ENCODE measurements at regions not wholly inside any gene's neighbourhood (a gene's known extent, or its start where the extent isn't known, plus 50 kb on each side); places are given as distances from the start of the nearest gene placed in this dataset.

DNA sequence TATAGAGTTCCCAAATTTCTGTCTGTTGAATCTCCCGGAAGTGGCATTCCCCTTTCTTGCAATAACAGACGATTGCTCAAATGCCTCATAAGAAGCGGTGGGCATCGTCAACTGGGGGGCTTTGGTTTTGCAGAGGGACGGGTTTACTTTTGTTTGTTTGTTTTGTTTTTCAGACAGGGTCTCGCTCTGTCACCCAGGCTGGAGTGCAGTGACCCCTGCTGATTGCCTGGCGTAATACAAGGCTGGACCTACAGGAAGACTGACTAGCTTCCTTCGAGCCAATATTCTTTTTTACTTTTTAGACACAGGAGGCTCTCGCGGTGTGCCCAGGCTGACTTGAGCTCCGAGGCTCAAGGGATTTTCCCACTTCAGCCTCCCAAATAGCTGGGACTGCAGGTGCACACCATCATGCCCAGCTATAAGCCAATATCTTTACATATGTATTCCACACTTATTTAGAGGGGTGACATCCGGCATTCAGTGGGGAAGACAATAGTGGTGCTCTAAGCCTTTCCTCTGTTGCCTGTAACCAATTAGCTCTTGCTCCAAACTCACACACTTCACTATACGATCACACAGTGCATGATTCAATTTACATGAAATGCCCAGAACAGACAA is 58.1 kb downstream of the FHIP2A start (continued):
- TF ChIP-seq, protein P1, sequence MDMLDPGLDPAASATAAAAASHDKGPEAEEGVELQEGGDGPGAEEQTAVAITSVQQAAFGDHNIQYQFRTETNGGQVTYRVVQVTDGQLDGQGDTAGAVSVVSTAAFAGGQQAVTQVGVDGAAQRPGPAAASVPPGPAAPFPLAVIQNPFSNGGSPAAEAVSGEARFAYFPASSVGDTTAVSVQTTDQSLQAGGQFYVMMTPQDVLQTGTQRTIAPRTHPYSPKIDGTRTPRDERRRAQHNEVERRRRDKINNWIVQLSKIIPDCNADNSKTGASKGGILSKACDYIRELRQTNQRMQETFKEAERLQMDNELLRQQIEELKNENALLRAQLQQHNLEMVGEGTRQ (IDR thresholded peaks at IDR 0.05; ENCODE audit: low read depth, low read length) = no peak

DNA sequence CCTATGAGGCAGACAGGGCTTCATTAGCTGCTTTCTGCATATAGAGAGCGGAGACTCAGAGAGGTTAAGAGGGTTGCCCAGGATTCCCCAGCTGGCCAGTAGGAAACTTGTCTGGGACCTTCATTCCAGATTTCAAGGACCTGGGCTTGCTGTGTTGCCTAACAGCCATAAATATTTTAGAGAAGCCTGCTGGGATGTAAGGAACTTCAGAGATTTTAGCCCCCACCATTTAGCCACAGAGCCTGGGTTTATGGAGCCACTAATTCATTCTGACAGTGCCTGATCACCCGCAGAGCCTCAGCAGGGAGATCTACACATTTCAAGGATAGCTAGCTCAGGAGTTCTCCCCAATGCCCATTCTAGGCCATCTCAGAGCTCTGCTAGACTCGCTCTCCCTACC is 56.6 kb upstream of the TRUB1 start:
- H4K5ac ChIP-seq (ENCODE audit: low read depth, low read length) = no peak overlapping the region
- H2BK15ac ChIP-seq (ENCODE audit: low read depth, low read length) = no peak overlapping the region
- no peaks in the 10 kb centered on the region; the same call in 1 of the 2 replicates for H3K9me1 ChIP-seq (ENCODE audit: insufficient read depth, low read length)
- H3K4me2 ChIP-seq (ENCODE audit: low read depth, low read length) = no peak overlapping the region
- H4K20me1 ChIP-seq (ENCODE audit: insufficient read depth, low read length) = no peaks in the 10 kb centered on the region
- no peaks in the 10 kb centered on the region for H3K9me3 ChIP-seq (ENCODE audit: control insufficient read depth, insufficient read depth, low read length)
- H3K9ac ChIP-seq (ENCODE audit: low read depth, low read length) = no peak overlapping the region
- no peak overlapping the region for H3K4me3 ChIP-seq (ENCODE audit: insufficient read depth, low read depth, low read length)
- H2AK5ac ChIP-seq (ENCODE audit: low read depth, low read length) = no peak overlapping the region
- H3K18ac ChIP-seq (ENCODE audit: low read depth, low read length) = no peak overlapping the region
- H2BK20ac ChIP-seq (ENCODE audit: low read depth, low read length) = no peak overlapping the region
- CTCF ChIA-PET = no interaction called here
- H4K91ac ChIP-seq (ENCODE audit: insufficient read depth, low read depth, low read length) = no peak overlapping the region
- no peak overlapping the region for H2AK9ac ChIP-seq (replicated peaks; ENCODE audit: low read depth, low read length, poor library complexity)
- H3K27ac ChIP-seq (ENCODE audit: insufficient read depth, low read length) = no peak overlapping the region
- H3K4ac ChIP-seq (ENCODE audit: low read depth, low read length) = no peak overlapping the region
- in situ Hi-C loops (cut with MboI; ENCODE audit: low sequenced_read_pairs) (loop anchor here (25.0 kb wide), 1 partner anchor 531 kb away; no protein-coding TSS in a partner anchor), intact Hi-C loops (cut with micrococcal nuclease) (no loop called here), dilution Hi-C loops (cut with HindIII; ENCODE audit: low sequenced_read_pairs, unreplicated experiment) (no loop called here)
- no peak overlapping the region for H3K14ac ChIP-seq (replicated peaks; ENCODE audit: low read depth, low read length)
- no peaks in the 10 kb centered on the region for H3K4me1 ChIP-seq (ENCODE audit: control insufficient read depth, insufficient read depth, low read length)
- no peak overlapping the region for H3K23ac ChIP-seq (ENCODE audit: low read depth, low read length)
- H3K56ac ChIP-seq (ENCODE audit: extremely low read depth, insufficient read depth, low read length) = no peak overlapping the region
- 0 out of 2 replicates have a peak, but pooled peaks cover 3% of the 10 kb centered on the region for H3K27me3 ChIP-seq (ENCODE audit: control insufficient read depth, insufficient read depth, low read length)
- DNase-seq (no peak), ATAC-seq (ENCODE audit: low read depth) (no peak)
- BruUV-seq (replicated peaks) = no TSS peak
- POLR2A ChIA-PET (ENCODE audit: unreplicated experiment) = no interaction called here
- WGBS, 2 experiments (ENCODE audit: extremely low coverage in 2 of 2, insufficient read length in 1 of 2) = 50% methylated on average over 1 of the region's 3 CpGs; no CpG with 5 or more reads in 1 of the 2 experiments
- H3K79me1 ChIP-seq (ENCODE audit: low read depth in 1 of 2, low read length in 2 of 2) = no peaks in the 10 kb centered on the region
- no peak overlapping the region for H2BK5ac ChIP-seq (ENCODE audit: low read depth, low read length, poor library complexity, severe bottlenecking)
- no peak overlapping the region for H2AFZ ChIP-seq (replicated peaks; ENCODE audit: low read length, poor library complexity)
- no peak overlapping the region for H2BK120ac ChIP-seq (ENCODE audit: low read depth, low read length)
- no peak overlapping the region for H4K8ac ChIP-seq (ENCODE audit: low read depth in 2 of 2, low read length in 2 of 2)
- H3K36me3 ChIP-seq (ENCODE audit: control insufficient read depth, insufficient read depth, low read length) = no peaks in the 10 kb centered on the region
- no peak for TF ChIP-seq CTCF (conservative IDR thresholded peaks at IDR 0.05; ENCODE audit: low read depth, low read length)
- TF ChIP-seq, protein P1 (IDR thresholded peaks at IDR 0.05; ENCODE audit: low read depth, low read length) = no peak
- no peak for TF ChIP-seq RAD21 (IDR thresholded peaks at IDR 0.05; ENCODE audit: low read length)
- no peak for TF ChIP-seq RFX5 (IDR thresholded peaks at IDR 0.05; ENCODE audit: low read depth, low read length)
- TF ChIP-seq CEBPB (IDR thresholded peaks at IDR 0.05; ENCODE audit: low read depth, low read length) = no peak
- no peak for TF ChIP-seq MAZ (IDR thresholded peaks at IDR 0.05; ENCODE audit: borderline replicate concordance, low read depth, low read length)
- no peak for TF ChIP-seq POLR2A (IDR thresholded peaks at IDR 0.05; ENCODE audit: low read depth, low read length)
- TF ChIP-seq, protein P2, sequence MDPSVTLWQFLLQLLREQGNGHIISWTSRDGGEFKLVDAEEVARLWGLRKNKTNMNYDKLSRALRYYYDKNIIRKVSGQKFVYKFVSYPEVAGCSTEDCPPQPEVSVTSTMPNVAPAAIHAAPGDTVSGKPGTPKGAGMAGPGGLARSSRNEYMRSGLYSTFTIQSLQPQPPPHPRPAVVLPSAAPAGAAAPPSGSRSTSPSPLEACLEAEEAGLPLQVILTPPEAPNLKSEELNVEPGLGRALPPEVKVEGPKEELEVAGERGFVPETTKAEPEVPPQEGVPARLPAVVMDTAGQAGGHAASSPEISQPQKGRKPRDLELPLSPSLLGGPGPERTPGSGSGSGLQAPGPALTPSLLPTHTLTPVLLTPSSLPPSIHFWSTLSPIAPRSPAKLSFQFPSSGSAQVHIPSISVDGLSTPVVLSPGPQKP (IDR thresholded peaks at IDR 0.05; ENCODE audit: borderline replicate concordance, low read depth, low read length) = no peak
- no peak for TF ChIP-seq RCOR1 (IDR thresholded peaks at IDR 0.05; ENCODE audit: insufficient replicate concordance, low read length)
- TF ChIP-seq MXI1 (IDR thresholded peaks at IDR 0.05; ENCODE audit: borderline replicate concordance, low read depth, low read length) = no peak
- no peak for TF ChIP-seq SMC3 (IDR thresholded peaks at IDR 0.05; ENCODE audit: low read depth, low read length)
- TF ChIP-seq CHD1 (IDR thresholded peaks at IDR 0.05; ENCODE audit: low read depth, low read length) = no peak
